Heart right ventricle (tissue), 16 donors: ENCODE measurements at regions not wholly inside any gene's neighbourhood (a gene's known extent, or its start where the extent isn't known, plus 50 kb on each side); places are given as distances from the start of the nearest gene placed in this dataset.

ENCODE experiments used
- ATAC-seq, 8 donors: fragments of 200-7000 bp; cut with Tn5 transposase; one replicate each; pipeline ENCODE4 v1.9.1; 2020; ENCODE audit warnings: mild to moderate bottlenecking in 8 of 8, moderate library complexity in 8 of 8, moderate number of reproducible peaks in 1 of 8
- DNase-seq, 2 donors: peaks; one replicate each; pipeline ENCODE4 v3.0.0-alpha.2; 2020
- H3K27ac ChIP-seq, 10 donors: fragments of 200-600 bp; sonication (generic) in 2 of 10; one replicate each; pipeline versions ENCODE4 v1.5.0 to v1.8.0; 2020 to 2022; ENCODE audit warnings: mild to moderate bottlenecking in 3 of 10
- H3K27me3 ChIP-seq, 7 donors: fragments of 200-600 bp; one replicate each; pipeline ENCODE4 v1.8.0; 2021 to 2022; ENCODE audit warnings: mild to moderate bottlenecking in 2 of 7
- H3K36me3 ChIP-seq, 9 donors: fragments of 200-600 bp; sonication (generic) in 1 of 9; one replicate each; pipeline versions ENCODE4 v1.5.0 to v1.8.0; 2020 to 2022; ENCODE audit warnings: mild to moderate bottlenecking in 2 of 9
- H3K4me1 ChIP-seq, 9 donors: fragments of 200-600 bp; sonication (generic) in 1 of 9; one replicate each; pipeline versions ENCODE4 v1.5.0 to v1.8.0; 2020 to 2022; ENCODE audit warnings: mild to moderate bottlenecking in 4 of 9
- H3K4me3 ChIP-seq, 10 donors: fragments of 200-600 bp; sonication (generic) in 2 of 10; one replicate each; pipeline versions ENCODE4 v1.5.0 to v1.8.0; 2020 to 2022; ENCODE audit warnings: mild to moderate bottlenecking in 7 of 10, moderate library complexity in 2 of 10
- H3K9me3 ChIP-seq, 11 donors: fragments of 200-600 bp in 10 of 11; sonication (generic) in 2 of 11; one replicate each; pipeline versions ENCODE4 v1.5.0 to v1.8.0; 2013 to 2022; ENCODE audit warnings: mild to moderate bottlenecking in 2 of 11, control low read depth in 1 of 11, moderate library complexity in 1 of 11
- WGBS, 2 donors: extraction: QIAGEN DNeasy Blood & Tissue Kit; methylation state at CpG; one replicate each; pipeline ENCODE4 v1.1.7; 2013; ENCODE audit warnings: inconsistent platforms in 1 of 2; 5-methylcytosine and 5-hydroxymethylcytosine counted together
- intact Hi-C, 10 donors: fragments of 100-400 bp; cut with DNase I; formaldehyde crosslinking; loops; one replicate each; pipeline versions ENCODE4 v1.11.1 to v1.14.2; 2022
- TF ChIP-seq, protein P1 (sequence below), 9 donors: fragments of 200-600 bp; sonication (generic) in 2 of 9; IDR thresholded peaks; one replicate each; pipeline versions ENCODE4 v1.5.0 to v1.8.0; 2021 to 2022; ENCODE audit warnings: antibody characterized with exemption in 9 of 9, mild to moderate bottlenecking in 5 of 9, moderate library complexity in 1 of 9
- donor health status: Arrhythmogenic right ventricular cardiomyopathy.
- donor health status: ischemic (EF 13 %, LVEDD 7.1; RV severe dilation, severe dysfunction).
- donor health status: healthy with polysubstance abuse.
- donor health status: DM: no; HTN: yes; CAD: no.
- donor health status: DM: no; HTN: no; CAD: no.
- donor health status: ischemic (EF 25% LVEDD 6.9; RV normal size, moderate dysfunction).
- donor health status: ischemic (EF 25% LVEDD 5.7; RV mildly dilated, moderate dysfunction).
- donor health status: healthy.
- donor health status: DM: yes; HTN: yes; CAD: no.
- donor health status: Ischemic cardiomyopathy.
- donor health status: ischemic (EF 35%, LVEDD 5.7; RV mildly dilated, moderate dysfunction).
- donor health status: nonischemic (EF 11% LVEDD 7.7; RV severe dilation, severe dysfunction).
- donor health status: DM: yes; HTN: yes; CAD: no.
- donor health status: PGD.
- donor health status: ischemic (EF 29% LVEDD 5.4; RV normal size, mild dysfunction).
- donor health status: nonischemic (EF 23%, LVEDD 6.1; RV moderate dilation, normal function).

DNA sequence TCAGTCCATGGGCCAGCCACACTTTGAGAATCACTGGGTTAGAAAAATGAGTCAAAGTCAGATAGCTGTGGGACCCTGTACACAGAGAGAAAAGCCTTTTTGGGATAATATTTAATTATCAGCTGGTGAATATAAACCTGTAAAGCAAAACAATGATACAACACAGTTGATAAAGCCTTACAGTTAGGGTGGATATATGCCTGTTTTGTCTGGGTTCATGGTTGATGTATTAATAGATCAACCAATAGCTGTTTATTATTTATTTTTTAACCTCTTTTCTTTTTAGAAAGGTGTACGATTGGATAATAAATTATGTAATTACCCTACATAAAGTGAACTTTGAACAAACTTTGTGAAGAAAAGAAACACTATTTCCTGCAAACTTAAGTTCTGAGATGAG, 145.6 kb downstream of the TDRD15 start:
- Histone ChIP-seq H3K9me3 (no peaks in the 10 kb centered on the region), H3K36me3 (no peaks in the 10 kb centered on the region), H3K4me1 (peaks cover 0 to 51% (median 30%) of the 10 kb centered on the region in 9 donors), H3K27ac (peak overlapping the region in 6 of 10 donors; percentile 12 to 81 (median 70)), H3K27me3 (no peaks in the 10 kb centered on the region), H3K4me3 (no peak overlapping the region)
- TF ChIP-seq, protein P1, sequence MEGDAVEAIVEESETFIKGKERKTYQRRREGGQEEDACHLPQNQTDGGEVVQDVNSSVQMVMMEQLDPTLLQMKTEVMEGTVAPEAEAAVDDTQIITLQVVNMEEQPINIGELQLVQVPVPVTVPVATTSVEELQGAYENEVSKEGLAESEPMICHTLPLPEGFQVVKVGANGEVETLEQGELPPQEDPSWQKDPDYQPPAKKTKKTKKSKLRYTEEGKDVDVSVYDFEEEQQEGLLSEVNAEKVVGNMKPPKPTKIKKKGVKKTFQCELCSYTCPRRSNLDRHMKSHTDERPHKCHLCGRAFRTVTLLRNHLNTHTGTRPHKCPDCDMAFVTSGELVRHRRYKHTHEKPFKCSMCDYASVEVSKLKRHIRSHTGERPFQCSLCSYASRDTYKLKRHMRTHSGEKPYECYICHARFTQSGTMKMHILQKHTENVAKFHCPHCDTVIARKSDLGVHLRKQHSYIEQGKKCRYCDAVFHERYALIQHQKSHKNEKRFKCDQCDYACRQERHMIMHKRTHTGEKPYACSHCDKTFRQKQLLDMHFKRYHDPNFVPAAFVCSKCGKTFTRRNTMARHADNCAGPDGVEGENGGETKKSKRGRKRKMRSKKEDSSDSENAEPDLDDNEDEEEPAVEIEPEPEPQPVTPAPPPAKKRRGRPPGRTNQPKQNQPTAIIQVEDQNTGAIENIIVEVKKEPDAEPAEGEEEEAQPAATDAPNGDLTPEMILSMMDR (IDR thresholded peaks at IDR 0.05), result no peak
- intact Hi-C loops, result no loop called here
- no peak for DNase-seq
- no peak for ATAC-seq
- 74 to 75% methylated on average over 1 of the region's 1 CpG for WGBS, 2 donors

DNA sequence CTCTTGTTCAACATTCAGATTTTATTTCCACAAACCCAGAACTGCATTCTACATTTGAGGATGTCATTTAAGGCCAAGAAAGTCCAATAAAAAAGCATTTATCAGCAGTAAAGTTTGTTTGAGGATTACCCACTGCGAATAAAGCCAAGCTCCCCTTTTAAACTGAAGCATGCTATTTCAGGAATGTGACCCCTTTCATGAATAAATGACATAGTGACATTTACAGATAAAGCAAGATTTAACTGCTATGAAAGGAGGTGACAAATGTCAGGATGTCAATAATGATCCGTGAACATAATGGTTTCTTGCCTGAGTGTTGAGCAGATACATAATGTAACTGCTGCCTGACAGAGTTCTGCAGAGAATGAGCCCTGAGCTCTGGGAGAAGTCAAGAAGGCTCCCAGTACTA, 146.3 kb downstream of the TDRD15 start:
- H3K27me3 ChIP-seq, result no peaks in the 10 kb centered on the region
- ATAC-seq (peak in 1 of 8 donors; percentile 20), DNase-seq (no peak)
- H3K4me3 ChIP-seq, result no peak overlapping the region
- WGBS, 2 donors, result 42 to 54% methylated on average over 2 of the region's 2 CpGs
- TF ChIP-seq, protein P1 (IDR thresholded peaks at IDR 0.05), result no peak
- H3K4me1 ChIP-seq, result peaks cover 0 to 55% (median 30%) of the 10 kb centered on the region in 9 donors
- no peaks in the 10 kb centered on the region for H3K9me3 ChIP-seq
- intact Hi-C loops, result no loop called here
- H3K27ac ChIP-seq, result peak overlapping the region in 8 of 10 donors; percentile 30 to 81 (median 68)
- H3K36me3 ChIP-seq, result no peaks in the 10 kb centered on the region

DNA sequence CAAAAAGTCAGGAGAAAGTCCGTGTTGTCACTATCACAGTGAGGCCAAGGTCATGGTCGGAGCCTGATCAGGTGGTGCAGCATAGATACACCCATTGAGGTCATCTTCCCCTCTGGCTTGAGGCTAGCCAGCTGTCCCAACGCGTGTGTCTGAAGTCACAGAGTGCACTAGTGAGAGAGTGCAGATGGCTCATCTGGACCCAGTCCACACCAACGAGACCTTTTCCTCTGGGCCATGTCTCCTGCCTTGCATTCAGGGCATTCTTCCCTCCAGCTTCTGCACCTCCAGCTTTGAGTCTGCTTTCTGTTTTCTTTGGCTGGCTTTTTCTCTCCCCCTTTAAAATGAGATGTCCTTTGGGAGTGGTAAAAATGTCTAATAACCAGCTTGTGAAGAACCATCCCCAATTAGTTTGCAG, 146.9 kb downstream of the TDRD15 start:
- WGBS, 2 donors, result 15 to 32% methylated on average over 5 of the region's 5 CpGs
- H3K27me3 ChIP-seq, result no peaks in the 10 kb centered on the region
- no peaks in the 10 kb centered on the region for H3K36me3 ChIP-seq
- H3K9me3 ChIP-seq, result no peaks in the 10 kb centered on the region
- peaks cover 0 to 58% (median 30%) of the 10 kb centered on the region in 9 donors for H3K4me1 ChIP-seq
- ATAC-seq (peak; percentile 86 to 94 (median 89)), DNase-seq (peak; percentile 65 to 84)
- intact Hi-C loops, result no loop called here
- no peak overlapping the region for H3K4me3 ChIP-seq
- TF ChIP-seq, protein P1 (IDR thresholded peaks at IDR 0.05), result no peak
- peak overlapping the region in 9 of 10 donors; percentile 30 to 81 (median 67) for H3K27ac ChIP-seq

DNA sequence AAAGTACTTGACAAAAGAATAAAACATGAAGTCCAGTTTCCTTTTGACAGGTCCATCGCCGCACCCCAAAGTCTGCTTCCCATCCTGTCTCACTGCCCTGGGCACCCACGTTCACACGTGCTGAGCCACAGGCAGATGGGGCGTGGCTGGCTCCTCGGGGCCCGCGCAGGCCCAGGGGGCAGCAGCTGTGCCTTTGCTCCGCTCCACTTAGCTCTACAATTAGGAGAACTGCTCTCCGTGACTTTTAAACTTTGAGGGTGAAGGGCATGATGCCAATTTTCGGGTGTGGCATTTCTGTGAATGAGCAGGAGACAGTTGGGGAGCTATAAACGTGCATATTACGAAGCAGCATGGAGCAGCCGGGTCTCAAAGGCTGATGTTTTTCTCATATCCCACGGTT, 152.4 kb downstream of the TDRD15 start:
- 87 to 90% methylated on average over 15 of the region's 15 CpGs for WGBS, 2 donors
- Histone ChIP-seq H3K4me1 (peaks cover 0 to 41% (median 6%) of the 10 kb centered on the region in 9 donors), H3K27ac (peak overlapping the region in 1 of 10 donors; percentile 49), H3K9me3 (no peaks in the 10 kb centered on the region), H3K27me3 (no peaks in the 10 kb centered on the region), H3K4me3 (no peak overlapping the region), H3K36me3 (no peaks in the 10 kb centered on the region)
- DNase-seq (no peak), ATAC-seq (no peak)
- intact Hi-C loops, result no loop called here
- TF ChIP-seq, protein P1 (IDR thresholded peaks at IDR 0.05), result no peak
